Retinal pigment epithelial cell (primary cell): ENCODE measurements at regions not wholly inside any gene's neighbourhood (a gene's known extent, or its start where the extent isn't known, plus 50 kb on each side); places are given as distances from the start of the nearest gene placed in this dataset.

Experiments used
- DNase-seq: peaks from one replicate; pipeline ENCODE4 v3.0.0-alpha.2; 2010; ENCODE audit warnings: low read depth
- H3K4me3 ChIP-seq: 2 replicates; pipeline ENCODE4 v1.5.1; 2011; ENCODE audit warnings: mild to moderate bottlenecking, low read length, control low read depth, moderate library complexity
- CTCF ChIP-seq: conservative IDR thresholded peaks from 2 replicates; pipeline ENCODE4 v1.5.1; 2011; ENCODE audit warnings: low read depth, low read length, control low read depth, inconsistent platforms

GRCh38 chr3:187843654-187844053 lies 98.4 kb upstream of the BCL6 start:
- TF ChIP-seq CTCF, result no peak
- no peak for DNase-seq
- H3K4me3 ChIP-seq, result no peak overlapping the region

GRCh38 chr3:187844708-187845107 lies 99.4 kb upstream of the BCL6 start:
- DNase-seq, result no peak
- no peak for TF ChIP-seq CTCF

GRCh38 chr3:187845826-187846225 lies 100.6 kb upstream of the BCL6 start:
- no peak overlapping the region for H3K4me3 ChIP-seq
- DNase-seq, result no peak
- no peak for TF ChIP-seq CTCF

More at GRCh38 chr3:187844708-187845107, 99.4 kb upstream of the BCL6 start:
- H3K4me3 ChIP-seq, result no peak overlapping the region

DNA sequence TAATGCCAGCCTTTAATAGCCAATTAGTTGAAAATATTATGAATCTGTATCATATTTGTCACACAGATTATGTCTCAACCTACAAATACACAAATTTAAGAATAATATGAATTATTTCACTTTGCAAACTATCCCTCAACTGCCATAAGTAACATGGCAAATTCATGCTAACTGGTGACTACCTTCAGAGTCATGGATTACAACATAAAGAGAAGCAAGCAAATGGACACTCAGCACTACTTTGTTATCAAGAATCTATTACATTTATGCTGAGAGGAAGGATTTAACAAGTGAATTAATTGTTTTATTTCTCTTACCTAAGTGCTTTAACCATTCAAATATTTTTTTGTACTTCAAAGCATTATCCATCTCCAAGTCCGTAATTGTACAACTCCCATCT lies 103.1 kb upstream of the BCL6 start:
- no peak overlapping the region for H3K4me3 ChIP-seq
- TF ChIP-seq CTCF, result no peak
- no peak for DNase-seq

GRCh38 chr3:187849016-187849654 lies 103.9 kb upstream of the BCL6 start:
- no peak for DNase-seq
- no peak for TF ChIP-seq CTCF
- no peak overlapping the region for H3K4me3 ChIP-seq

- no peak for TF ChIP-seq CTCF
- H3K4me3 ChIP-seq, result no peak overlapping the region
- DNase-seq, result no peak
Observed at GRCh38 chr3:187850258-187850921, 105.1 kb upstream of the BCL6 start.
